RWPE1 (cell line): ENCODE measurements at regions not wholly inside any gene's neighbourhood (a gene's known extent, or its start where the extent isn't known, plus 50 kb on each side); places are given as distances from the start of the nearest gene placed in this dataset.

Experiments
- CTCF ChIA-PET: fragments of 350-600 bp; sonication (Branson Sonifier 250); formaldehyde crosslinking; extraction: SDS; loops from one replicate; lab custom pipeline; 2021; lab: Yijun Ruan, JAX
- POLR2A ChIA-PET: fragments of 400-600 bp; formaldehyde crosslinking; extraction: SDS; loops from one replicate; lab custom pipeline; 2020; ENCODE audit warnings: antibody characterized with exemption; ENCODE audit not compliant: low non-redundant PET; lab: Yijun Ruan, JAX
- DNase-seq: peaks from one replicate; pipeline ENCODE4 v3.0.0; 2012; ENCODE audit warnings: low spot score
- H3K27ac ChIP-seq: fragments of 450-650 bp; 2 replicates; pipeline ENCODE4 v1.5.1; 2017
- CTCF ChIP-seq: fragments of 450-650 bp; conservative IDR thresholded peaks from 2 replicates; pipeline ENCODE4 v1.5.1; 2017; ENCODE audit warnings: low read depth, mild to moderate bottlenecking

DNA sequence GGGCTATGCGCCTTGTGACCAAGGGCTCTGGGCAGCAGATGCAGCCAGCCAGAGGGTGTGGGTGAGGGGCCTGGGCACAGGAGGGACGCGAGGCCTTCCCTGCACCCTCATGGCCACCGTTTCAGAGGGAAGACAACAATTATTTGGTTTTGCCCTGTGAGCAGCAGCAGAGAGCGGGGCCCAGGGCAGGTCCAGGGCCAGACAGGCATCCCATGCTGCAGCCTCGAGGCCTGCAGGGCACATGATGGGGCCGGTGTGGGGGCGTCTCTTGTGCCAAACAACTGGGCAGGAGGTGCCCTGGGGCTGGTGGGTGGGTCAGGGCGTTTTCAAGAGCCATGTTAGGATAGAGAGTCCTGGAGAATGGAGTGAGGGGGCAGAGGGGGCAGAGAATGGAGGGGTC is 79.4 kb downstream of the SCGB2B2 start:
- DNase-seq, result no peak
- CTCF ChIA-PET, result no interaction called here
- POLR2A ChIA-PET, result no interaction called here

GRCh38 chr19:34596989-34597388 is 80.0 kb downstream of the SCGB2B2 start:
- no peak overlapping the region for H3K27ac ChIP-seq
- ChIA-PET POLR2A (no interaction called here), CTCF (no interaction called here)
- no peak for TF ChIP-seq CTCF
- no peak for DNase-seq

More for the DNA sequence above, 79.4 kb downstream of the SCGB2B2 start:
- H3K27ac ChIP-seq, result no peak overlapping the region
- no peak for TF ChIP-seq CTCF

DNA sequence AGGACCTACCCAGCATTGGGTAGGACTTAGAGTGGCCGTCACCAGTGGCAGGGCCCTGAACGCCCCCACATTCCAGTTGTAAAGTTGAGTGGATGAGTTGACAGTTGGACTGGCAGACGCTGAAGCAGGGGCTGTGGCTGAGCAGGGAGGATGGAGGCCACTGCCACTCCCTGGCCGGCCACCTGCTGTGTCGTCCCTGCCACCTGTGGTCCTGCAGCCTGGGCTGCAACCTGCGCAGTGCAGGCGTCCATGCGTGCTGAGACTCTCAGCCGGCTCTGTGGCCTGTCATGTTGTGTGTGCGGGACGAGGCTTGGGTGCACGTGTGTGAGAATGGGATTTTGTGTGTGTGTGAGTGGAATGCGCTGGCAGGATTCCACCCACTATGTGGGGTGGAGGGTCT is 80.8 kb downstream of the SCGB2B2 start:
- TF ChIP-seq CTCF, result no peak
- CTCF ChIA-PET, result no interaction called here
- no peak overlapping the region for H3K27ac ChIP-seq
- no peak for DNase-seq
- POLR2A ChIA-PET, result no interaction called here

DNA sequence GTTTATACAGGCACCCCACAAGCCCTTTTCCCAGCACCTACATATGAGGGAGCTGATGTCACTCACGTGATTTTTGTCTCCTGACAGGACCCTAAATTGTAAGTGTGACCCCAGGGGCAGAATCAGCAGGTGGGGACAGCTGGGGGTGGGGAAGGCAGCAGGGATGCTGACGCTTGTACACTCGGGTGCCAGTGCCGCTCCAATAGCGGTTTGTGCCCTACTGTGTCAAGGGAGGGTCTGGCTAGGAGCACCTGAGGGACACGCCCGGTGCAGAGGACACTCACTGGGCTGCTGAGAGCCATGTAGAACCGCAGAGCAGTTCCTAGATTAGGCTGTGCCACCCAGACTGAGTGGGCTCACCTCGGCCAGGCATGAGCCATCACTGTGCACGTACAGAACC is 81.3 kb downstream of the SCGB2B2 start:
- TF ChIP-seq CTCF, result no peak
- ChIA-PET CTCF (no interaction called here), POLR2A (no interaction called here)
- DNase-seq, result no peak
- H3K27ac ChIP-seq, result no peak overlapping the region

DNA sequence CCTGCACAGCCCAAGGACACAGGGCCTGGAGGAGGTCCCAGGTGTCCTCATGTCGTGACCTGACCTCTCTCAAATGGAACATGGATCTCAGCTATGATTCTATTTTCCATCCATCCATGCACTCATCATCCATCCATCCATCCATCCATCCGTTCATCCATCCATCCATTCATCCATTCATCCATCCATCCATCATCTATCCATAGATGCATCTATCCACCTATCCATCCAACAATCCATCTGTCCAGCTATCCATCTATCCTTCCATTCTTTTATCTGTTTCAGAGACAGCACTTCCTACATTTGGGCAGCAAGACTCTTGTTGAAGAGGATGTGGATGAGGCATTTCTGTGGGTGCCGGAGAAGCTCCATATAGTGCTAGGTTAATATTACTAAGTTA is 86.7 kb downstream of the SCGB2B2 start:
- TF ChIP-seq CTCF, result no peak
- no peak for DNase-seq
- no peak overlapping the region for H3K27ac ChIP-seq
- POLR2A ChIA-PET, result no interaction called here
- CTCF ChIA-PET, result no interaction called here

DNA sequence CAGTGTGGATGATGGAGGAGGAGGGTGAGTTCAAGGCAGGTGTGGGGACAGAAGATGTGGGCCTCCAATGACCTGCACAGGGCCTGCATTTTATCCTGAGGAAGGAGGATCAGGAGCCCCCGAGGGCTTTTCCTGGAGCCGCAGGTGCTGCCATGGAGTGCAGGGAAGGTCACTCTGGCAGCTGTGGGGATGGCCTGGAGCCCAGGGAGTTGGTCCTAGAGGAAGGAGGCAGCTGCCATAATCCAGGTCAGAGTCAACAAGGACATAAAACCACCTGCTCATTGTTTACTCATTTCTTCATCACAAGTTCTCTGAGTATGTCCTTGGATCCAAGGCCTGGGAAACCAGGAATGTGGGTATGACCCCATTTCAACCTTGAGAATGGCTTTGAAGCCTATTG is 87.2 kb downstream of the SCGB2B2 start:
- CTCF ChIA-PET, result no interaction called here
- no peak for DNase-seq

More for the DNA sequence above, 87.2 kb downstream of the SCGB2B2 start:
- TF ChIP-seq CTCF, result no peak
- POLR2A ChIA-PET, result no interaction called here
- H3K27ac ChIP-seq, result no peak overlapping the region
